GM19240 (cell line): ENCODE measurements at regions not wholly inside any gene's neighbourhood (a gene's known extent, or its start where the extent isn't known, plus 50 kb on each side); places are given as distances from the start of the nearest gene placed in this dataset.

Experiments used
- DNase-seq: peaks from one replicate; pipeline ENCODE4 v3.0.0; 2011; ENCODE audit warnings: low spot score; ENCODE audit not compliant: insufficient read length

DNA sequence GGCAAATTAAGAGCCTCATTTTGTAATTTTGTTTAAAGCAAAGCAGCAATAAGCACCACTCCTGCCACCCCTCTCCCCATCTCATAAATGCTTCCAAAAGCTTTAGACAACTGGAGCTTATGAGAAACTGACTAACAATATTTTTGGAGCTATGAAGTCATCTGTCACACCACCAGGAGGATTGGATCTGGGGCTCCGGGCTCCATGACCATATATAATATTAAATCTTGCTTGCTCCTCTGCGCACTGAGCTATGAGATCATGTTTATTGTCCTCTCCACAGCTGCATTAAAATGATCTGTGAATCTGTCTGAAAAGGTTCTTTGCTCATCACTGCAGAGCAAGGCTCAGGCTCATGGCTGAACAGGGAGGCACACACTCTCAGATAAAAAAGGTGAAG is 323.7 kb downstream of the ZNF621 start:
- no peak for DNase-seq

DNA sequence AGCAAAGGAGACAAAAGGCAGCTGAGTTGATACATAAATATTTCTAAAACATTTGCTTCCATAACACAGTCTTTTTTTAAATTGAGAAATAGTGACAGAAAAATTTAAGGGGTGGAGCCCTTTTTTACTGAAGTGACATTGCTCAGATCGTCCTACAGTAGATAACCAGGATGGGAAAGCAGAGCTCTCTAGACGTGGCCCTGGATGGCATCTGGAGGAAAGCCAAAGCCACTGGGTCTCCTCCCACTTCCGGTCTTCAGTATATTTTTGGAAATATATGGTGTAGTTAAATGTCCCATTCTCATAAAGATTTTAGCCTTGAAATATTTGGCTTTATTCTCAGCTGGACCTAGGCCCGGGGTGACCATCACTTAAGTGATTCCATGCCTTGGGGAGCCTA is 326.1 kb downstream of the ZNF621 start:
- no peak for DNase-seq

DNA sequence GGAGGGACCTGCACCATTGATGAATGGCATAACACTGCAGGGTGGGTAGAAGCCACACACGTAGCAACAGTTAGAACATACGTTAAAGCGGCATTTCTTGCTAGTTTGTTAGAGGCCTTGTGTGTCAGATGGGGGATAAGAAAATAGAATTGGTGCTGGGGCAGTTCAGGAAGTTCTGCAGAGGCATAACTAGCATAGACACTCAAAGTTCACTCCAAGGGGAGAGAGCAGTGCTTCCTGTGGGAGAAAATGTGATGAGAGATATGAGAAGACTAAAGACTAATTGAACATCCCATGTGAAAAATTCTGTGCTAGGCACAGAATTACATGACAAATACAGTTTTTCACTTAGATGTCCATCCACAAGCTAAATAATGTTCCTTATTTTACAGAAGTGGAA is 327.1 kb downstream of the ZNF621 start:
- DNase-seq: no peak

DNA sequence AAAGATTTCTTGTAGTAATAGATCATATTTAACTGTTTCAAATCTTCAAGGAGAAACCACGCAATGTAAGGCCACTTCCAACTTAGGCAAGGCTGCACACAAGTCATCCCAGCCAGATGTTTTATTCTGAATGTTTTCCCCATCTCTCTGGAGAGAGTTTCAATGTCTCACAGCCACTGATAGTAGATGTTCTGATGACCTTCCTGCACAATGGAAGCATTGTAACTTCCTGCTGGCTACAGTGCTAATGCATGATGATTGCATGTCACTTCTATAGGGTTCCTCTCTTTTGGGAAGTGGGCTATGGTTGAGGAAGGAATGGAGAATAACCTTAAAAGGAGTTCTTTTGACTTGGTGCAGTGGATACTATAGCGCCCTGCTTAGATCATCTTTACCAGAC is 328.0 kb downstream of the ZNF621 start:
- no peak for DNase-seq

DNA sequence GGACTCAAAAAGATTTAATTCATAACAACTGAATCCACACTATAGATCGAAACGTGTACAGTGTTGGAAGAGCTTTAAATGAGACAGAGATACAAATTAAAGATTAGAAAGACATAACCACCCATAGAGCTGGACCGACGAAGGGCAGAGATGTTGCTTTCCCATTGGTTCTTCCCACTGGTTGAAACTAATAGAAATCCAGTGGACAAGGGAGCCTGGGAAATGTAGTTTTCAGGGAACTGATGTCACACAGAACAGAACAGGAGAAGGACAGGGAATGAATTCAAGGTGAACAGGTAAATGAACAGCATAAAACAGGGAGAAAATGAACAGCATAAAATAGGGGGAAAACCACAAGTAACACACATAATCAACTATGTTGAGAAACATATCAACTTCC is 328.7 kb downstream of the ZNF621 start:
- no peak for DNase-seq

DNA sequence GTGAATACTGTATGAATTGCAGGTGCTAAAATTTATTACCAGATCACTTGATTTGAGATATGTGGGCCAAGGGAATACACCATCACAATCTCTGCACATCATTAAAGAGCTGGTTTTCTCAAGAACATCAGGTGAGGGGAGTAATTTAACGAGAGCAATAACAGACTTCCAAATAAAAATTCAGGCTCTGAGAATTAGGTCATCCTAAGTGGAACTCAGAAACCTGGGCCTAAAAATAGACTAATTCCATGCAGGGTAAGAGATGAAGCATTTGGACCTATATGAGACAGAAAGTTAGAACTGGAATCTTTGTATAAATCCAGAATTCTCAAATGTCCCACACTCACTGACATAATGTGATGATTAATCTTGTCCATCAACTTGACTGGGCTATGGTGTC is 331.1 kb downstream of the ZNF621 start:
- DNase-seq: no peak

DNA sequence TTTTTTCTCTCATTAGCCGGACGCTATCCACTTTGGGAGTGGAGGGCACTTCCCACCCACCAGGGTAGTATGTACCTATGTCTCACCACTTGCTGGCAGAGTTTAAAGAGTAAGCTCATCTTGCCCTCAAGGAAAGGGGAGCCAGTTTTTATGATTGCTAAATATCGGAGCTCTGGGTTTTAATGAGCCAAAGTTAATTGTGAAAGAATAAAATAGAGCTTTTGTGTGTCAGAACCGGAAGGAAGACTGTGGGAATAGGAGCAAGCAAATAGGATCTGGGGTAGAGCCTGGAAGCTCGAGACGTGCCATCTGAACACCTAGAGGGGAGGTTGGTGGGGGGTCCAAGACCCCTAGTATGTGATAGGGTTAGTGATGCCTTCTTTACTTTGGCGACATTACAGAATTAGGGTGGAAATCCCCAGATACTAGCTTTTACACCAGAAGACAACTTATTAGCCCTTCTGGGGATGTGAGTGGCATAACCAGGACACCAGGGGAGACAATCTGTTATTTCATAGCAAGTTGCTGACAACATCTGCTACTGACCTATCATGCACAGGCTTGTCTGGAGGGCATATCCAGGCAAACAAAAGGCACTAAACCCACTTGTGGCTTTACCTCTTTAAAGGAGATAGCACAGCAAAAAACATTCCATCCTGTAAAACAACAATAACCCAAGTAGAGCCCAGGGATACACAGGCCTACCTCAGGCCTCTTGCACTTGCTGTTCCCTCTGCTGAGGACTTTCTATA is 333.8 kb downstream of the ZNF621 start:
- DNase-seq: no peak

DNA sequence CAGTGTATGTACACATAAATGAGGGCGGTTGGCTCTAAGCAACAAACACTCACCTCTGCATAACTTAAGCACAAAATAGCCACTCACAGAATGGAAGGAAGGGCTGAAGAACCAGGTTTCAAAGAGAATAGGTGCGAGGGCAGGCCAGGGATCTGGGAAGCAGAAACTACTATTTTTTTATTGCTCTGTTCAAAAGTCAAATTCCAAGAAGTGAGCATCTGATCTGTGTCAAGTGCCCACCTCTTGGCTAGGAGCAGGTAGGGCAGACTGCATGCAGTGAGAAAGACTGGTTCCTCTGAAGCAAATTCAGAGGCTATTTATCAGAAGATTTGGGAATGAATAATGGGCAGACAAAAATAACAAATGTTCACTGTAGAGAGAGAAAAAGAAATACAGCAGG is 336.4 kb upstream of the CTNNB1 start:
- DNase-seq: no peak

DNA sequence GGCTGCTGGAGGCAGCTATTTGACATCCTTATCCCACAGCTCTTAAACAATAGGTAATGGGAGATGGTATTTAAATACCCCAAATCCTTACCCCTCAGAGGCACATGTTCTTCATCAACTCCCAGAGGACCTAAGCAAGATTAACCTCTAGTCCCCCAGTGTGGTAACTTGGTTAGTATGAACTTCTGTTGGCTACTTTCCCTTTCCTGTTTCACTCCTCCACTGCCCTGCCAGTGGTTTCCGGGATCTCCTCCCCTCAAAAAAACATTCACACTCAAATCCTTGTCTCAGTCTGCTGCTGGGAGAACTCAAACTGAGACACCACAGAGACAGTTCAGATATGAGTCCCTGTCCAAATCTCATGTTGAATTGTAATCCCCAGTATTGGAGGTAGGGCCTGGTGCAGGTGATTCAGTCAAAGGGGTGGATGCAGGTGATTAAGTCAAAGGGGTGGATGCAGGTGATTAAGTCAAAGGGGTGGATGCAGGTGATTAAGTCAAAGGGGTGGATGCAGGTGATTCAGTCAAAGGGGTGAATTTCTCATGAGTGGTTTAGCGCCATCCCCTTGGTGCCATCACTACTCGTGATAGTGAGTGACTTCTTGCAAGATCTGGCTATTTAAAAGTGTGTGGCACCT is 335.0 kb upstream of the CTNNB1 start:
- no peak for DNase-seq

DNA sequence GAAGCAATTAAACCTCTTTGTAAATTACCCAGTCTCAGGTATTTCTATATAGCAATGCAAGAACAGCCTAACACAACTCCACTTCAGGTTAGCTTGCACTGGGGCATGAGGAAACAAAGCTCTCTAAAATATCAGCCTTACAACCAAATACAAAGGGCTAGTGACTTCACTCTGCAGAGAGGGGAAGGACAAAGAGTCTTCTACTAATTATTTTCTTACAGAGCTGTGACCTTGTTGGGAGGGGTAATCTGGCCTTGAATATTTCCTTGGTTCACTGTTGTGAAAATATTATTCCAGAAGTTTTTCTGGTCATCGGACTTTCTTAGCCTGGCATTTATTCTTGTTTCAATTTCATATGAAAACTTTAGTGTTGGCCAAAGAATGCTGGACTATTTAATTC is 334.4 kb upstream of the CTNNB1 start:
- no peak for DNase-seq

DNA sequence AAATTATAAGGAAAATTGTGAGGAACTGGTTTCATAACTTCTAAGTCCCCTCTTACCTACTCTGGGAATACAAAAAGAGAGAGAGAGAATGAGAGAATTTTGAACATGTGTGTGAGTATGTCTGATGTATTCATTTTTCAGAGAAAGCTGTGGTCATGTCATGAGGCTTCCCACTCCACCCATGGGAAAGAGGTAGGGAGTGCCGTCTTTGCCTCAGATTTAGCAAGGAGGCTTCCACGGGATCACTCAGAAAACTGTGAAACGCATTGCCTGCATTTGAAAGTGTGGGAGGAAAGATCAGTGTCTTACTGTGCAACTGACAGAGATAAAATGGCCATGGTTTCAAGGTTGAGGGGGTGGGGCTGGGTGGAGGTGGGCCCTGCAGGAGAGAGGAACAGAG is 331.5 kb upstream of the CTNNB1 start:
- no peak for DNase-seq

DNA sequence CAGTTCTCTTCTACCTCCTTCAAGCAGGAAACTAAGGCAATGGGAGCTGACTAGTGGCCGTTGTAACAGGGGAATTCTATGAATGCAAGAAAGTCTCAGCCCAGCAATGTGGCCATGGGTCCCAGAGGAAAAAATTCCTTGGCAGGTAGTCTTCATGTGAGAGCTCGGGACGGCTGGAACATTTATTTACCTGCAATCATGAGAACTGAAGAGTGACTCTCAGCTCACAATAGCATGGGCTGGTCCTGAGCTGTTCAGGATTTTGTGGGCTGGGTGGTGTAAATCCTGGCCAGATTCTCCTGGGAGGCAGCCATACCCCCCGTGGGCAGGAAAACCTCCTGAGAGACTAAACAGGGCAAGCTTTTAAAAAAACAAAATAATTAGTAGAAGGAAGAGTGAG is 330.3 kb upstream of the CTNNB1 start:
- DNase-seq: no peak

DNA sequence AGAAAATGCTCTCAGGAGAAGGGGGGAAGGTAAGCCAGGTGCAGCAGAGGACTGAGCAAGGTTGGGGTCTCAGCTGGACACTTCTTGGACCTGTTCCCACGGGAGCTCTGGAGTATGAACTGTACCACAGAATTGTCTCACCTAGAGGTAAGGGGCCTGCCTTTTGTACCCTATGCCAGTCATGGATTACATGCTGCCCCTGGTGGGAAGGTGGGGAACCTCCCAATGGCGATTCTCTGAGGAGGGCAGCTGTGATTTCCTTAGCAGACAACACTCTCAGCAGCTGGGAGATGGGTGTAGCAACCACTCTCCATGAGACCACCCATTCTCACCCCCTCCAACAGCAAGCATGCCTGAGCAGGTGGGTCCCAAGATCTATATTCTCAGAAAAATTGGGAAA is 329.4 kb upstream of the CTNNB1 start:
- no peak for DNase-seq

DNA sequence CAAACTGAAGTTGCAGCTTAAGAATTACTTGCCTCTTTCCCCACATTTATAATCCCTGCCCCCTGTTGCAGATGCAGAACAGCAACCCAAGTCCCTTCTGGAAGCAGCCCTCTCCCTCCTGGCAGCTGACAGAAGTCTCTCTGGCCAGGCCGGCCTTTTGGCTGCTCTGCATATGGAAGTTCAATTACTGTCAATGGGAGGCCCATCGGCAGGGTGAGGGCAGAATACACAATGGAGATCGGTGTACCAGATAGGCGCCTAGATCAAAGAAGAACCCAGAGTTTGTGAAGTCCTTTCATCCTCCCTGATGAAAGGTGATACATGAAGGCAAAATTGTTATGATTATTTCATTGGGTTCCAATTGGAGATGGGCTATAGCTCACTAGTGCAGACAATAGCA is 327.9 kb upstream of the CTNNB1 start:
- no peak for DNase-seq

DNA sequence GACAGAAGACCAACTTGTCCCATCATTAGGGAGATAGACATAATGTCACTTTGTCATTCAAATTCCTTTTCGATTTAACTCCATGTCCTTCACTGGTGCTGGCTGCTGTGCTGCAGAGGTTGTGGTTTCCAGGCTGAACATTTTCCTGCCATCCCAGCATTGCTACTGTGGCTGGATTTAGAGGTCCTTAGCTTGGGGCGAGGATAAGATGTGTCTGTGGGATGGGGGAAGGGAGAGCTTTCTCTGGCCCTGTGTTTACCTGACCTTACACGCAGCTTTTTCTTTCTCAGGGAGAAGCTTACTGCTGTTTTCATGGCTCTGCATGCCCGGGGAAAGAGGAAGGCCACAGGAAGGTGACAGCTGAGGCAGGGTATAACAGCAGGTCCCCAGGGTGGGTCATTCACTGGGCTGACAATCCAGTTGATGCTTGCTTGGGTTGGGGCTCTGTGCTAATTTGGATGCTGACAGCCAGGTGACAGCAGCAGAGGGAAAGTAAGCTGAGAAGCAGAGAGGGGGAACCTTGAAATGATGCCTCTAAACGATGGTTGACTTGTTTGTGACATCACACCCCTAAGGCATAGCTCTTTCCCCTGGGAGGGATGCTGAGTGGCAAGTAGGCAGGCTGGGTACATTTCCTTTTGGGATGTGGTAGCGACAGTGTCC is 326.9 kb upstream of the CTNNB1 start:
- no peak for DNase-seq

DNA sequence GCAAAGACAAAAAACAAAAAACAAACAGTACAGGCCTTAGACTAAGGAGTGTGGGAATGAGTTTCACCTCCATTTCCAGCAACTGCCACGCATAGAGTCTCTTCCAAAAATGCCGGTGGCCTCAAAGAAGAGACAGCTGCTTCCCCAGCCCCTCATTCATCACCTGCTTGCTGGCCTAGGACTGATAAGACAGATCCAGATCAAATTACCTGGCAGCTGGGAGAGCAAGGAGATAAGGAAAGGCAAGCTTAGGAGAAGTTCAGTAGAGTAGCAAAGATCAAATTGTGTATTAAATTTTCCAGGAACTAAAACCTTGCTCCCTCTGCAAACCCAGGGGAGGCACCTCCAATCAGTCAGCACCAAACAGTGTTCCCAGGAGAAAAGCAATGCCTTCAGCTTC is 325.8 kb upstream of the CTNNB1 start:
- no peak for DNase-seq

DNA sequence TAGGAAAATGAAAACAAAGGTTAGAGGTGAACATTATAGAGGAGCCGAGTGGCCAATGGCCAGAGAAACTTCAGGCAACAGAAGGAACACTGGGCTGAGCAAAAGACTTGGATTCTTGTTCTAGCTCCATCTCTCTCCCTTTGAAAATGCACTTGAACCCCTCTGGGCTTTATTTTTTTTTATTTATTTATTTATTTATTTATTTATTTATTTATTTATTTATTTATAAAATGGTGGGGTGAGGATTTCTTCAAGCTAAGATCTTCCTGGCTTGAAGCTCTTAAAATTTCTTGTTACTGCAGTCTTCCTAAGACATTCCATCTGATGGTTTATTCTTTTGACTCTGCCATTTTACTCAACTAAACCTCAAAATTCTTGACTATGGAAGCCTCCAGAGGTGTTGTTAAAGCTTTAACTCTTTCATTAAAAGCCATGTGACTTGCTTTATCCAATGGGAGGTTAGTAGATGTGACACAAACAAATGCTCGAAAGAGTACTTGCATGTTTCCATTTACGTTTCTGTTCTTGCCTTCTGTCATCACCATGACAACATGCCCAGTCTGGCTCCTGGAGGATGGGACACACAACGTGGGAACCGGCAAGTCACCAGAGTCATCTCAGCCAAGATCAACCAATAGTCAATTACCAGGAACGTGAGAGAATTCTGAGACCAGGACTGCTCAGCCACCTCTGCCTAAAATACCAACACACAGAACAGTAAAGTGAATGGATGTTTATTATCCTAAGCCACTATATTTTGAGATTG is 325.2 kb upstream of the CTNNB1 start:
- DNase-seq: no peak

DNA sequence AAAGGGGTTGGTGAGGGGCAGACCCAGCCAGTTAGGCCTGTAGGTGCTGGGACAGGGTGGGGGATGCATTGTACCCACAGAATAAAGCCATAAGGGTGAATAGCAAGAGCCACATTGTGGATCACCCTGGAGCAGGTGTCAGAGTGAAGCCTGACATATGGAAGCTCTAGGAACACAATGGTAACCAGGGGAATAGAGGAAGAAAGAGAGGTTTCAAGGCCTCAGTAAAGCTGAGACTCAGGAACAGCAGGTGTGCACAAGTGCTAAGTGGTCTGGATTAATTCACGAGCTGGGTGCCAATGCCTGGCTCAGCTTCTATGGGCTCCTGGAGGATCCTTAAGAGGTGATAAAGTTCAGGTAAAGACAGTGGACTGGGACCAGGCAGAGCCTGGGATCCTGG is 323.7 kb upstream of the CTNNB1 start:
- no peak for DNase-seq

DNA sequence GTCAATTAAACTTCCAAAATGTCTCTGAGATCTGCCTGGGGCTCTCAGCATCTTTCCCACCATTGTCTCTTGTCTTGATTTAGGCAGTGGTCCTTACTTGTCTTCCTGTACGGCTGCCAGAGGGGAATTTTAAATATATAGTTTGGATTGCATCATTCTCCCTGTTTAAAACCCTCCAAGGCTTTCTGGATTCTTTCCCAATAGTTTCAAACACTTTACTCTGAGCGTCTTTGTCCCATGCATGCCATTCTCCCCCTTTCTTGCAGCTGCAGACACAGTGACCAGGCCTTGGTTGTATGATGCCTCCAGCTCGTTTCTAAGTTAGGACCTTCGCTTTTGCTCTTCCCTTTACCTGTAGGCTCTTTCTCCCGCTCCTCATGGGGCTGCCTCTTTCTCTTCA is 323.3 kb upstream of the CTNNB1 start:
- no peak for DNase-seq

DNA sequence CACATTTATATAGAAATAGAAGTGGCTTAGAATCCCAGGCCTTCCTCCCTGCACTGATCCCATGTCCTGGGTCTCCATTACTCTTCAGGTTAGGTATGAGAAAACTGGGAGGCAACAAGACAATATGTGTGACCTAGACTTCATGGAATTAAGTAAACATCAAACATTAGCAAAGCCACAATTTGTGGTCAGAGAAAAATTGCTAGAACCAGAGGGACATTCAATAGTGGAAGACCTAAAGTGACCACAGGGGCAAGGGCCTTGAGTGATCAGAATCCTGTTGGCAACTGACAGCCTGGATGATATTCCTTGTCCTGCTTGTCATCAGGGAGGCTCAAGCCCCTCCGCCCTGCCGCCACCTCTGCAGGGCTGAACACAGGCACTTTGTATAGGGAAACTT is 322.8 kb upstream of the CTNNB1 start:
- DNase-seq: no peak

DNA sequence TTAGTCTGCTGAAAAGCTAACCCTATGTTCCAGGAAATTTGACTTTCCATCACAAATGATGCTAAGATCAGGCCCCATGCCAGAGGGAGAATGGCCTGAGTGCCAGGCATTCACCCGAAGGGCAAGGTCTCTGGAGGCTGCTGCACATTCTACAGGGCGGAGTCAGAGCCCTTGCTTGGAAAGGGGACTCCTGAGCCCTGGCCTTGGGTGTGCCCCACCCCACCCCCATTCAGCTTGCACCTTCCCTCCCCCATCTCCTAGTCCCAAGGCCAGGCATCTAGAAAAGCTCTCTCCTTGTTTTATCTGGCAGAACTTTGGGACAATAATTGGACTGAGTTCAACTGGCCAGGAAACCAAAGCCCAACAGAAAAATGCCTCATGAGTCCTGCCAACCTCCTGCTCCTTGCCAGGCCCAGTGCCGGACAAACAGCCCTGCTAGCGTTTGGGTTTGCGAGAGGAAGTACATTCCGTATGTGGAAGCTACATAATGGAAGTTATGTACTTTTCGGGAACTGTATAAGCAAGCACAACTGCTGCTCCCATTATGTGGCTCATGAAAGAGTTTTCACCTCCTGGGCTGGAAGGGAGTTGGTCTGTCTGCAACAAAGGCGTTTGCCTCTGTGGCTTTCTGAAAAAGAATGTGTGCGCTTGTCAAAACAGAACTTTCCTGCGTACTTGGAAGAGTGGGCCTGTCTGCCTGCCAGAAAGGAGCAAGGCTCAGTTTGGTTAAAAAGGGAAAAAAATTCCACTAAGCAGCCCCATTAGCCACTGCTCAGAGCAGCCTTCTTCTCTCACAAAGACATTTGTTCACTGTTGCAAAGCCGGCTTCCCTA is 321.5 kb upstream of the CTNNB1 start:
- no peak for DNase-seq
